HL-60 (cell line): ENCODE measurements at regions not wholly inside any gene's neighbourhood (a gene's known extent, or its start where the extent isn't known, plus 50 kb on each side); places are given as distances from the start of the nearest gene placed in this dataset.

Experiments
- DNase-seq, 2 experiments: peaks; one replicate each; pipeline ENCODE4 v3.0.0-alpha.2; 2010 to 2020; ENCODE audit warnings: low read depth in 1 of 2, low spot score in 1 of 2
- H3K27ac ChIP-seq: fragments of 250-450 bp; sonication (Bioruptor Pico); replicated peaks from 2 replicates; pipeline ENCODE4 v1.5.1; 2020; ENCODE audit warnings: mild to moderate bottlenecking, moderate library complexity
- H3K27me3 ChIP-seq: fragments of 250-450 bp; sonication (Bioruptor Pico); 2 replicates; pipeline ENCODE4 v1.5.1; 2021; ENCODE audit warnings: mild to moderate bottlenecking, moderate library complexity; ENCODE audit not compliant: insufficient read depth, poor library complexity, severe bottlenecking
- H3K4me3 ChIP-seq: replicated peaks from 2 replicates; pipeline ENCODE4 v1.5.1; 2011; ENCODE audit warnings: mild to moderate bottlenecking, control low read depth, low read length; ENCODE audit not compliant: insufficient read depth
- CTCF ChIP-seq: IDR thresholded peaks from one replicate; pipeline ENCODE4 v1.5.1; 2011; ENCODE audit warnings: low read length, control low read depth, inconsistent platforms; ENCODE audit not compliant: insufficient read depth
- GABPA ChIP-seq: IDR thresholded peaks from 2 replicates; pipeline ENCODE4 v1.6.1; 2012; ENCODE audit warnings: low read depth
- POLR2AphosphoS5 ChIP-seq: IDR thresholded peaks from 2 replicates; pipeline ENCODE4 v1.6.1; 2012; ENCODE audit warnings: low read depth
- REST ChIP-seq: IDR thresholded peaks from 2 replicates; pipeline ENCODE4 v1.6.1; 2012; ENCODE audit warnings: low read depth; ENCODE audit not compliant: insufficient replicate concordance
- SPI1 ChIP-seq: IDR thresholded peaks from 2 replicates; pipeline ENCODE4 v1.6.1; 2012; ENCODE audit warnings: low read depth, mild to moderate bottlenecking, borderline replicate concordance

- H3K27ac ChIP-seq, result no peak overlapping the region
- TF ChIP-seq SPI1 (no peak), REST (no peak), POLR2AphosphoS5 (no peak), GABPA (no peak), CTCF (no peak)
- DNase-seq, result no peak
- no peak overlapping the region for H3K4me3 ChIP-seq
- no peaks in the 10 kb centered on the region for H3K27me3 ChIP-seq
Measured at GRCh38 chr16:13436641-13437412, 483.1 kb upstream of the ERCC4 start.

GRCh38 chr16:13437413-13437795 lies 482.6 kb upstream of the ERCC4 start:
- no peaks in the 10 kb centered on the region for H3K27me3 ChIP-seq
- DNase-seq, result no peak
- no peak overlapping the region for H3K27ac ChIP-seq
- no peak overlapping the region for H3K4me3 ChIP-seq
- TF ChIP-seq REST, result no peak
- TF ChIP-seq SPI1, result no peak
- TF ChIP-seq POLR2AphosphoS5, result no peak
- no peak for TF ChIP-seq GABPA
- TF ChIP-seq CTCF, result no peak

- H3K4me3 ChIP-seq, result no peak overlapping the region
- H3K27ac ChIP-seq, result no peak overlapping the region
- DNase-seq, result no peak
- no peak for TF ChIP-seq GABPA
- no peak for TF ChIP-seq REST
- TF ChIP-seq SPI1, result no peak
- TF ChIP-seq CTCF, result no peak
- TF ChIP-seq POLR2AphosphoS5, result no peak
- no peaks in the 10 kb centered on the region for H3K27me3 ChIP-seq
Measured at GRCh38 chr16:13438064-13438463, 481.9 kb upstream of the ERCC4 start.
